ENCODE measurements at regions not wholly inside any gene's neighbourhood (a gene's known extent, or its start where the extent isn't known, plus 50 kb on each side); places are given as distances from the start of the nearest gene placed in this dataset.

DNA sequence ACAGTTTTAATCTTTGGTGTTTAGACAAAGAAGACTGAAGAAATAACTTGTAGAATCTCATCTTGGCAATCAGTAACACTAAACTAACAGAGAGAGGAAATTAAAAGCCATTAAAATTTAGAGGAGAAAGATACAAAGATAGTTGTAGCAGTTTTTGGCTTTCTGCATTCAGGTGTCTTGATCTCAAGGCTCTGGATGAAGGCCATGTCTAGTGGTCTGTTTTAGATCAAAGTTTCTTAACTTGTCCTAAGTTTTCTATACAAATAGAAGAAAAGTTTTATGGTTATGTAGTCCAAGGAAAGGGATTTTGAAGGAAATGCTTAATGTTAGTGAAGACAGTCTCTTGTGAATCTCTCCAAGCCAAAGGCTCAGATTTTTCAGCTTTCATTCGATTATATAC is 222.9 kb downstream of the BCHE start:
- TF ChIP-seq, protein P1, sequence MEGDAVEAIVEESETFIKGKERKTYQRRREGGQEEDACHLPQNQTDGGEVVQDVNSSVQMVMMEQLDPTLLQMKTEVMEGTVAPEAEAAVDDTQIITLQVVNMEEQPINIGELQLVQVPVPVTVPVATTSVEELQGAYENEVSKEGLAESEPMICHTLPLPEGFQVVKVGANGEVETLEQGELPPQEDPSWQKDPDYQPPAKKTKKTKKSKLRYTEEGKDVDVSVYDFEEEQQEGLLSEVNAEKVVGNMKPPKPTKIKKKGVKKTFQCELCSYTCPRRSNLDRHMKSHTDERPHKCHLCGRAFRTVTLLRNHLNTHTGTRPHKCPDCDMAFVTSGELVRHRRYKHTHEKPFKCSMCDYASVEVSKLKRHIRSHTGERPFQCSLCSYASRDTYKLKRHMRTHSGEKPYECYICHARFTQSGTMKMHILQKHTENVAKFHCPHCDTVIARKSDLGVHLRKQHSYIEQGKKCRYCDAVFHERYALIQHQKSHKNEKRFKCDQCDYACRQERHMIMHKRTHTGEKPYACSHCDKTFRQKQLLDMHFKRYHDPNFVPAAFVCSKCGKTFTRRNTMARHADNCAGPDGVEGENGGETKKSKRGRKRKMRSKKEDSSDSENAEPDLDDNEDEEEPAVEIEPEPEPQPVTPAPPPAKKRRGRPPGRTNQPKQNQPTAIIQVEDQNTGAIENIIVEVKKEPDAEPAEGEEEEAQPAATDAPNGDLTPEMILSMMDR (IDR thresholded peaks at IDR 0.05 in 8 of 11, conservative IDR thresholded peaks at IDR 0.05 in 3 of 11), result no peak
- TF ChIP-seq POLR2AphosphoS5 (IDR thresholded peaks at IDR 0.05) (no peak), POLR2A (IDR thresholded peaks at IDR 0.05) (no peak)
